ENCODE measurements at regions not wholly inside any gene's neighbourhood (a gene's known extent, or its start where the extent isn't known, plus 50 kb on each side); places are given as distances from the start of the nearest gene placed in this dataset.

DNA sequence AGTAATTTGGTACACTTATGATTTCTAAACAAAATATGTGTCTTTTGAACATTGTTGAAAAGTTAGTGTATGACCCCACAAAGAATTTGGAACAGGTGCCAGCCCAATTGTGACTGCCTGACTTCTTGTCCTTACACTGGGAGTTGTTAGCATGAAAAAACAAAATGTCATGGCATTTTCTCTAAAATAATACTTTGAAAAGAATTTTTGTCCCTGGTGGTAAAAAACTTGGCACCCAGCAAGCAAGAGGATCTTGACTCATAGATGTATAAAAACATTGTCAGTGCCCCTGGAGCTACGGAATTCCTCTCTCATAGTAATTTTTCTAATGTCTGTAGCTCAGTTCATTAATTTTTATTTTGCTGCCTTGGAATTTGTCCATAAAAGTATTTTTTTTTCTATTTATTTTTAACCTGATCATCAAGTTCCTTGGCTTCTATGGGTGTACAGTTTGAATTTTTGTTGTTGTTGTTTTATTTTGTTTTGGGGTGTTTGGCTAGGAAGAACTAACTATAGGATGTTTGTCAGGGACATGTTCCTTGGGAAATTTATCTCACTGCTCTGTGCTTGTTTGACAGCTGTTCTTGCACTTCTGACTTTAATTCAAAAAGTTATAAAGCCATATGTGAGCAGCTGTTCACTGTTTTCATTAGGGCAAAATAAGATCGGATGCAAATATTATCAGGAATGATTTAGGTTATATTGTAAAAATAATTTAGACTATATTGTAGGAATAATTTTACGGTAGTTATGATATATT, 95.4 kb upstream of the NUDT6 start:
- Histone ChIP-seq H3K4me3 (no peak overlapping the region), H3K4me1 (replicated peaks in 1 of 2) (peaks cover 15% of the 10 kb centered on the region in 2 donors), H3K27me3 (no peaks in the 10 kb centered on the region), H3K9me3 (replicated peaks in 1 of 3) (no peaks in the 10 kb centered on the region), H3K27ac (no peak overlapping the region), H3K36me3 (replicated peaks in 1 of 2) (no peaks in the 10 kb centered on the region)
- intact Hi-C loops (cut with DNase I): no loop called here
- DNase-seq: peak in 5 of 7 donors; percentile 2 to 33 (median 28)
- TF ChIP-seq, protein P1, sequence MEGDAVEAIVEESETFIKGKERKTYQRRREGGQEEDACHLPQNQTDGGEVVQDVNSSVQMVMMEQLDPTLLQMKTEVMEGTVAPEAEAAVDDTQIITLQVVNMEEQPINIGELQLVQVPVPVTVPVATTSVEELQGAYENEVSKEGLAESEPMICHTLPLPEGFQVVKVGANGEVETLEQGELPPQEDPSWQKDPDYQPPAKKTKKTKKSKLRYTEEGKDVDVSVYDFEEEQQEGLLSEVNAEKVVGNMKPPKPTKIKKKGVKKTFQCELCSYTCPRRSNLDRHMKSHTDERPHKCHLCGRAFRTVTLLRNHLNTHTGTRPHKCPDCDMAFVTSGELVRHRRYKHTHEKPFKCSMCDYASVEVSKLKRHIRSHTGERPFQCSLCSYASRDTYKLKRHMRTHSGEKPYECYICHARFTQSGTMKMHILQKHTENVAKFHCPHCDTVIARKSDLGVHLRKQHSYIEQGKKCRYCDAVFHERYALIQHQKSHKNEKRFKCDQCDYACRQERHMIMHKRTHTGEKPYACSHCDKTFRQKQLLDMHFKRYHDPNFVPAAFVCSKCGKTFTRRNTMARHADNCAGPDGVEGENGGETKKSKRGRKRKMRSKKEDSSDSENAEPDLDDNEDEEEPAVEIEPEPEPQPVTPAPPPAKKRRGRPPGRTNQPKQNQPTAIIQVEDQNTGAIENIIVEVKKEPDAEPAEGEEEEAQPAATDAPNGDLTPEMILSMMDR (IDR thresholded peaks at IDR 0.05): no peak
- TF ChIP-seq POLR2A (IDR thresholded peaks at IDR 0.05): no peak
- 56 to 62% (median 60%) methylated on average over 3 of the region's 3 CpGs for WGBS, 4 donors

DNA sequence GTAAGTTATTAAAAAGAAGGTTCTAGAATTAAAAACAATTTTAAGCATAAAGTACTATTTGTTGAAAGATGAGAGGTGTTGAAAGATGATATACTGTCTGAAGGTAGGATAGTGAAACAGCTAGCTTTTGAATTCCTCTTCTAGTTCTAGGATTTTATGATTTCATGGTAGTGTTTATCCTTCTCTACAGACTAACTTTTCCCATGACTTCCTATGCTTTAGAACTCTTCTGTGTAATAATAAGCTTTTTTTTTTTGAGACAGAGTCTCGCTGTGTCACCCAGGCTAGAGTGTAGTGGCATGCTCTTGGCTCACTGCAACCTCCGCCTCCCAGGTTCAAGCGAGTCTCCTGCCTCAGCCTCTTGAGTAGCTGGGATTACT, 96.0 kb upstream of the NUDT6 start:
- 55 to 83% (median 63%) methylated on average over 3 of the region's 3 CpGs for WGBS, 4 donors
- intact Hi-C loops (cut with DNase I): no loop called here
- no peak overlapping the region for H3K4me3 ChIP-seq
- H3K36me3 ChIP-seq (replicated peaks in 1 of 2): no peaks in the 10 kb centered on the region
- H3K27ac ChIP-seq: no peak overlapping the region
- peaks cover 15% of the 10 kb centered on the region in 2 donors for H3K4me1 ChIP-seq (replicated peaks in 1 of 2)
- TF ChIP-seq POLR2A (IDR thresholded peaks at IDR 0.05): no peak
- TF ChIP-seq, protein P1 (IDR thresholded peaks at IDR 0.05): no peak
- no peak for DNase-seq
- no peaks in the 10 kb centered on the region for H3K27me3 ChIP-seq
- no peaks in the 10 kb centered on the region for H3K9me3 ChIP-seq (replicated peaks in 1 of 3)

DNA sequence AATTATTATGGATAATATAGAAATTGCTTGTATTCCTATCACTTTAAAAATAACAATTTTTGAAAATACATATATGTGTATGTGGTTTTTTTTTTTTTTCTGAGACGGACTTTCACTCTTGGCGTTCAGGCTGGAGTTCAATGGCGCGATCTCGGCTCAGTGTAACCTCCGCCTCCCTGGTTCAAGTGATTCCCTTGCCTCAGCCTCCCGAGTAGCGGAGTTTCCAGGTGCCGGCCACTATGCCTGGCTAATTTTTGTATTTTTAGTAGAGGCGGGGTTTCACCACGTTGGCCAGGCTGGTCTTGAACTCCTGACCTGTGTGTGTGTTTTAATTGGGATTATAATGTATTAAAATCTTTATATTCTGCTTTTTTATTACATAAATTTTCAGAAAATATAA, 97.9 kb upstream of the NUDT6 start:
- Histone ChIP-seq H3K27ac (no peak overlapping the region), H3K9me3 (replicated peaks in 1 of 3) (no peaks in the 10 kb centered on the region), H3K27me3 (no peaks in the 10 kb centered on the region), H3K4me1 (replicated peaks in 1 of 2) (peaks cover 15% of the 10 kb centered on the region in 2 donors), H3K4me3 (no peak overlapping the region), H3K36me3 (replicated peaks in 1 of 2) (no peaks in the 10 kb centered on the region)
- 92 to 98% (median 96%) methylated on average over 11 of the region's 11 CpGs for WGBS, 4 donors
- intact Hi-C loops (cut with DNase I): no loop called here
- DNase-seq: no peak
- TF ChIP-seq POLR2A (IDR thresholded peaks at IDR 0.05): no peak
- TF ChIP-seq, protein P1 (IDR thresholded peaks at IDR 0.05): no peak

DNA sequence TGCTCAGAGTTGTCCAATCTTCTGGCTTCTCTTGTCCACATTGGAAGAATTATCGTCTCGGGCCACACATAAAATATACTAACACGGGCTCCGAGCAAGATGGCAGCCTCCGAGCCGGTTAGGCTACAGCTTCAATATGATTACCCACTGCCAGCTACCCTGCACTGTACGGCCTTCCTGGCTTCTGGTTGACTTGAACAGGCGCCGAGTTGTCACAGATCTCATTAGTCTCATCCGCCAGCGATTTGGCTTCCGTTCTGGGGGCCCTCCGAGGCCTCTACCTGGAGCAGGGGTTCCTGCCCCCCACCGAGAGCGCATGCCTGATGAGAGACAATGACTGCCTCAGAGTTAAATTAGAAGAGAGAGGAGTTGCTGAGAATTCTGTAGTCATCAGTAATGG, 101.2 kb upstream of the NUDT6 start:
- no peaks in the 10 kb centered on the region for H3K36me3 ChIP-seq (replicated peaks in 1 of 2)
- H3K4me1 ChIP-seq (replicated peaks in 1 of 2): peaks cover 3 to 7% of the 10 kb centered on the region in 2 donors
- WGBS, 4 donors: 94 to 100% (median 97%) methylated on average over 15 of the region's 15 CpGs
- intact Hi-C loops (cut with DNase I): no loop called here
- H3K4me3 ChIP-seq: no peak overlapping the region
- DNase-seq: no peak
- H3K9me3 ChIP-seq (replicated peaks in 1 of 3): no peaks in the 10 kb centered on the region
- H3K27ac ChIP-seq: no peak overlapping the region
- no peak for TF ChIP-seq POLR2A (IDR thresholded peaks at IDR 0.05)
- TF ChIP-seq, protein P1 (IDR thresholded peaks at IDR 0.05): no peak
- no peaks in the 10 kb centered on the region for H3K27me3 ChIP-seq

Data from adrenal gland (tissue), 9 donors.